Activated T-cell treated with anti-CD3 and anti-CD28 coated beads, Interleukin-2, amount 50 U/mL, for 4 hours (primary cell): ENCODE measurements at regions not wholly inside any gene's neighbourhood (a gene's known extent, or its start where the extent isn't known, plus 50 kb on each side); places are given as distances from the start of the nearest gene placed in this dataset.

Source experiments
- ATAC-seq, 2 donors: fragments of 200-7000 bp; cut with Tn5 transposase; one replicate each; pipeline ENCODE4 v1.10.0; 2021
- DNase-seq: peaks from one replicate; pipeline ENCODE4 v3.0.0-alpha.2; 2020
- H3K27me3 Mint-ChIP-seq: one replicate; pipeline ENCODE4 v1.8.0; 2021; ENCODE audit warnings: low read depth, mixed read lengths
- H3K36me3 Mint-ChIP-seq: one replicate; pipeline ENCODE4 v1.8.0; 2022; ENCODE audit warnings: mixed read lengths; ENCODE audit not compliant: insufficient read depth
- H3K4me1 Mint-ChIP-seq: one replicate; pipeline ENCODE4 v1.8.0; 2021; ENCODE audit warnings: low read depth, mixed read lengths
- H3K4me3 Mint-ChIP-seq: one replicate; pipeline ENCODE4 v1.8.0; 2021; ENCODE audit warnings: mild to moderate bottlenecking, moderate library complexity, mixed read lengths
- H3K9me3 Mint-ChIP-seq: one replicate; pipeline ENCODE4 v1.8.0; 2021; ENCODE audit warnings: mixed read lengths

DNA sequence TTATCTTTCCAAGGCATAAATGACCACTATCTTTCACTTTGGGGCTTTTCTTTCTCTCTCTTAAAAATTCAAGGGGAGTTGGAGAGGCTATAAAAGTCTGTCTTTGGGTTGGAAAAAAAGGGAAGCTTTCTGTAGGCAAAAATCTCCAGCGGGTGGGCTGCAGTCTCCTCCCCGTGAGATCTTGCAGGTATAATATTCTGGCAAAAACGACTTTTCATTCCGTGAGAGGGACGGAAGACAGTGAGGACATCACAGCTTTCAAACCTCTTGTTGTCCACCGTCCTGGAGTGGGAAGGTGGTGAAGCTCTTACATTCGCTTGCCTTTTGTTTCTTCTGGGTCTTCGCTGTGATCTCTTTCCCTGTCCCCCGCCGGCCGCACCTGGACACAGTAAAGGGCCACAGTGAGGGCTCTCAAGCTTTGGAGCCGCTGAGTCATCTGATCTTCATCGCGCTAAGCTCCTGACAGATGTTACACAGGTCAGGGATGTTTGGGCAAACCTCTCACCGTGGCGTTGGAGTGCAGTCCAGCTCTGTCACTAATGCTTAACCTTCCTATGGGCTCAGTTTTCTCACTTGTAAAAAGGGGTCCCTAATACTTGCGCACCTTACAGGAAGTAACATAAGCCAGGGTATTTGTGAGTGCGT is 61.9 kb upstream of the MEGF10 start:
- H3K4me3 Mint-ChIP-seq = peak overlapping the region; percentile 71
- no peaks in the 10 kb centered on the region for H3K27me3 Mint-ChIP-seq
- H3K36me3 Mint-ChIP-seq = peaks cover 4% of the 10 kb centered on the region
- H3K4me1 Mint-ChIP-seq = peaks cover 8% of the 10 kb centered on the region
- peak in 1 of 2 donors; percentile 12 for ATAC-seq
- no peak for DNase-seq
- peaks cover 10% of the 10 kb centered on the region for H3K9me3 Mint-ChIP-seq

DNA sequence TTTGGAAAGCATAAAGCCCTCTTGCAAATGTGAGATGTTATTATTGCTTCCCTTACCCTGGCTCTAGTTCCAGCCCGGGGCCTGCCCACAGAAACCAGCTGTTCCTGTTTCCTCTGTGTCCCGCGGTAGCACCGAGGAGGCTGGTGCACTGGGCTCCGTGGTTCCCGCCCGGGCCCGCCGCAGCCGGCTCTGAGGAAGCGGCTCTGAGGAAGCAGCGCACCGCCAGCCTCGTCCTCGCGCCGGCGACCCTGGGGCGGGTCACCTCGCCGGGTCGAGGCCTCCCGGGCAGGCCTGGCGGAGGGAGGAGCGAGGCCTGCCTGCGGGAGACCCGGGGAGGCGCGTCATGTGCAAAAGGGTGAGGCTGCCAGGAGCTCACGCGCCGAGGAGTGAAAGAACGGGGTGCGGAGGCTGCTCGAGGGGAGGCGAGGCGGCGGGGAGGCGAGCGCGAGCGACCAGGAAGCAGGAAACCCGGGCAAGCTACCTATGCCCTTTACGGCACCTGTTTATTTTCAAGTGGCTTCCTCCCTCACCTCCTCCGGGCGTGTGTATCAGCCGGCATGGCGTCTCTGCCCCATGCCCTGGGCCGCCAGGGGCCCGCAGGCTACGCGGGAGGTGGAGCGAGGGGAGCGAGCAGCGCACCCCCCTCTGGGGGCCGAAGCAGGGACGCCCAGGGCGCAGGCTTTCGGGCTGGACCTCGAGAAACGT is 61.3 kb upstream of the MEGF10 start:
- Mint-ChIP-seq H3K4me3 (peak overlapping the region; percentile 71), H3K4me1 (peaks cover 8% of the 10 kb centered on the region), H3K27me3 (no peaks in the 10 kb centered on the region), H3K9me3 (peaks cover 10% of the 10 kb centered on the region), H3K36me3 (peaks cover 4% of the 10 kb centered on the region)
- DNase-seq = peak; percentile 28
- ATAC-seq = peak; percentile 81 to 83

DNA sequence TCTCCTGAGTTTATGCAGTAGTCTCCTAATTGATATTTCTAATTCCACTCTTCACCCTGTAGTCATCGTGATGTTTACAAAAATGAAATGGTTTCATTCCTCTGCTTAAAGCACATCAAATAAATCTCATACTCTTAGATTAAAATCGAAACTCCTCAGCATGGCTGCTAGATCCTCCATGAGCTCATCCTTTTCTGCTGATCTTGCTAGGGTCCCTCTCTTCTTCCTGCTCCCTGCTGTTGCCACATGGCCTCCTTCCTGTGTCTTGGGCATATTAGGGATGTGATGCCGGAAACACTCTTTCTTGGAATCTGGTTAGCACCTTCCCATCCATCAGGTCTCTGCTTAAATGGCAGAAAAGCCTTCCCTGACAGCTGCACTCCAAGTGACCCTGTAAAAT is 59.5 kb upstream of the MEGF10 start:
- Mint-ChIP-seq H3K4me3 (peak overlapping the region; percentile 3), H3K9me3 (peaks cover 10% of the 10 kb centered on the region), H3K4me1 (peaks cover 8% of the 10 kb centered on the region), H3K36me3 (peaks cover 7% of the 10 kb centered on the region), H3K27me3 (no peaks in the 10 kb centered on the region)
- ATAC-seq = no peak
- no peak for DNase-seq

DNA sequence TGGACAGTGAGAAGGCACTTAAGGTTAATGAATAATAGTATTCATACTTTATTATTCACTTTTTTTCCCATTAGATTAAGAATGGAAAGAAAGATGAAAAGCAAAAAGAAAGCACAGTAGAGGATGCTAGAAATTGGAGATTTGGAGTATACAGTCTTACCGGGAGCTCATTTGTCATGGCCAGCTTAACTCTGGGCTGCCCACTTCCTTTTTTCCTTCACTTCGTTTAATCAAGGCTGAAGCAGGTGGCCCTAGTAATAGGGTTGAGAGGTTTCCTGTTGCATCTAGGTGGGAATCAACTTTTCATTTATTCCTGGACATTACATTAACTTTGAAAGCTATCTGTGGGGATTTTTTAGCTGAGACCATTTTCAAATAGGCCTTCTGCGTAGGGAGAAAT is 57.0 kb upstream of the MEGF10 start:
- ATAC-seq (no peak), DNase-seq (no peak)
- H3K4me1 Mint-ChIP-seq = peaks cover 8% of the 10 kb centered on the region
- no peak overlapping the region for H3K4me3 Mint-ChIP-seq
- no peaks in the 10 kb centered on the region for H3K9me3 Mint-ChIP-seq
- peaks cover 7% of the 10 kb centered on the region for H3K36me3 Mint-ChIP-seq
- H3K27me3 Mint-ChIP-seq = no peaks in the 10 kb centered on the region

DNA sequence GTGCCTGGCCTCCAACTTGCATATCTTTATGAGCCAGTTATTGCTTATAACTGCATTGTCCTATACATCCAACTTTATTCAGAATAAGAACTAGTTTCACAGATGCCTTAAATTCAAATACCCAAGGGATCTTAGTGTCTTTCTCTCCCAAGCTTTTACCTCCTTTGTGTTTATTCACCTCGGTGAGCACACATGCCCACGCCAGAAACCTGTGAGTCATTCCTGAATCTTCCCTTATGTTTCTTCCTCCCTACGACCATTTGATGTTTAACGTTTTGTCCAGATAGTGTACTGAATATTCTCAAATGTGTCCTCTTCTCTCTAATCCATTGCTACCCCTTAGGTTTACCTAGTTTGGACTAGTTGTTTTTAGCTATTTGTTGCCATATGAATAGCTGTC is 55.5 kb upstream of the MEGF10 start:
- DNase-seq = no peak
- peaks cover 7% of the 10 kb centered on the region for H3K36me3 Mint-ChIP-seq
- no peak overlapping the region for H3K4me3 Mint-ChIP-seq
- no peaks in the 10 kb centered on the region for H3K9me3 Mint-ChIP-seq
- H3K4me1 Mint-ChIP-seq = peaks cover 5% of the 10 kb centered on the region
- H3K27me3 Mint-ChIP-seq = no peaks in the 10 kb centered on the region
- no peak for ATAC-seq

DNA sequence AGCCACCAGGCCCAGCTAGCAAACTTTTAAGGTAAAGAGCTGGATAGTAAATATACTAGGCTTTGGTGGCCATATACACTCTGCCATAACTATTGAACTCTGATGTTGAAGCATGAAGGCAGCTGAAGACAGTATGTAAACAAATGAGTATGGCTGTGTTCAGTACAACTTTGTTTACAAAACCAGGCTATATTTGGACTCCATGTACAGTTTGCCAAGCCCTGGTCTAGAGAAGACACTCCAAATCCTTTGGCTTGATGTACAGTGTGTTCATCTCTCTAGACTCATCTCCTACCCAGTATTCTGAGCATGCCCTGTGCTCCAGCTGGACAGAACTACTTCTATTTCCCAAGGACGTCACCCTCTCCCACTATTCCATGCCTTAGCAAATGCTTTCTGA is 54.3 kb upstream of the MEGF10 start:
- Mint-ChIP-seq H3K36me3 (peaks cover 7% of the 10 kb centered on the region), H3K4me3 (no peak overlapping the region), H3K4me1 (peaks cover under 1% of the 10 kb centered on the region), H3K27me3 (no peaks in the 10 kb centered on the region), H3K9me3 (no peaks in the 10 kb centered on the region)
- DNase-seq = no peak
- no peak for ATAC-seq
